ENCODE measurements at regions not wholly inside any gene's neighbourhood (a gene's known extent, or its start where the extent isn't known, plus 50 kb on each side); places are given as distances from the start of the nearest gene placed in this dataset.
"Not testable (repeated sequence)": the region's sequence is repeated elsewhere in the genome, so short reads cannot be mapped to it uniquely, and the experiment has no call there.

DNA sequence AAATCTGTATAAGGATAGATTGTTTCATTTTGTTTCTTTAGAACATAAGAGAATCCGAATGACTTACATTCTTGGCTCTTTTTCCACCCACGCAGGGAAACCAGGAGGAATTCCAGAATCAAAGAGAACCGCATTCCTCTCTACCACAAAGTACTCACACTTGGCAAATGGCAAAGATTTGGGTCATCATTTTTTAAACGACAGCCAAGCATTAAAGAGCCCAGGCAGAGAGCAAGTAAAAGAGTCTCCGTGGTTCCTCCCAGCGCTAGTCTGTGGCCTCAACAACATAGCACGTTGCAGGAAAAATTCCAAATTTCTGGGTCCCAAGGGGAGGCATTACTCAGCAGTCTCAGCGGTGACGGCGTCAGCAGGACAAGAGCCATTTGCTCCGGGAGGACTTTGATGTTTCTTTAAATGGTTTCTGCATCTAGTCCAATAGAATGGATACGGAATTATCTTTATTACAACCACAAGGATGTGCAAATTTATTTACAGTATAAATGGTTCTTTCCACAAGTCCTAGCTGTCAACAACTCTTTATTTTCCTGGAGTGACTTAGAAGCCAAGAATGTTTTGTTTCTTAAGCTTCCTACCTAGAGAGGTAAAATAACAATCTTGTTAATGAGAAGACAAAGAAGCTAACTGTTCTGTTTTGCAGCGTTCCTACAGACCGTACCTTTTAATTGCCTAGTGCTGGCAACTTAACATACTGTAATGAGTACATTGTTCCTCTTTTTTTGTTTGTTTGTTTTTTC, 232.5 kb downstream of the SKIDA1 start:
- DNase-seq (ENCODE audit: low read depth): peak; percentile 93

DNA sequence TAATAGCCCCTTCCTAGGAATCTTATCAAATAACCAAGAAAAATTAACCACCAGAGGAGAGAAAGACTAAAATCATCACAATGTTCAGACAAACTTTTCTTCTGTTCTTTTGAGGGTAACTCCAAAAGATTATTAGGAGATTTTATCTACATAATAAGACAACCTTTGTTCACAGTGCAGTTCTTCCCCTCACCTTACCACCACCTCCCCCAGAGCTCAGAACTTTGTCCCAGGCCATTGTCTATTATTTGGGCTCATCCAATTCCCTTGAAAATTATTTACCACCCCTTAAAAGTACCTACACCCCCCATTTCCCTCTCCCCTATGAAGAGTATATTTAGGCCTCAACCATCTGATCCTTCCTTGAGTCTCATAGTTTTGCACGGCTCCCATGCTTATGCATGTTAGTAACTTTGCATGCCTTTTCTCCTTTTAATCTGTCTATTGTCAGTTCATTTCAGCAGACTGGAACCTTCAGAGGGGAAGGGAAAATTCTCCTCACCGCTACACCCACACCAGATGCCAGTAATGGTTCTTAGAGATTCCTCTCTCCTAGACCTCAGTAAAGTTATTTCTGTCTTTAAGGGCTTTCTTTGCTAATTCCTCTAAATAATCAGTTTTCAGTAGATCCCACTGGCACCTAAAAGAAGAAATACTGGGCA, 234.9 kb downstream of the SKIDA1 start:
- no peak for DNase-seq (ENCODE audit: low read depth)

DNA sequence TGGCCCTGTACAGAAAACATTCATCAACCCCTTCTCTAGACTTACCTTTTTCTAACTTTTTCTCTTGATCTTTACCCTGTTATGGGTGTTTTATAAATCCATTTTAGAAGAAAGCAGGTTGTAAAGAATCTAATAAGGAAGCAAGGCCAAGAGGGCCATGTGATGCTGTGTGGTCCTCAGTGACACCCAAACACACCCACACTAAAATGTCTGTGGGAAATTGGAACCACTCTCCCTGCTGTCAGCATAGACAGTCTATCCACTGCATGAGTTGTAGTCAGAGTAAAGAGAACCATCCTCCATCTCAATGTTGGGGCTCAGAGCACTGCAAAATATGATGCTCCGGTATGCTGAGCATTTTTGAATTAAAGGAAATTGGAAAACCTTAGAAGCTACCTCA, 235.5 kb downstream of the SKIDA1 start:
- no peak for DNase-seq (ENCODE audit: low read depth)

DNA sequence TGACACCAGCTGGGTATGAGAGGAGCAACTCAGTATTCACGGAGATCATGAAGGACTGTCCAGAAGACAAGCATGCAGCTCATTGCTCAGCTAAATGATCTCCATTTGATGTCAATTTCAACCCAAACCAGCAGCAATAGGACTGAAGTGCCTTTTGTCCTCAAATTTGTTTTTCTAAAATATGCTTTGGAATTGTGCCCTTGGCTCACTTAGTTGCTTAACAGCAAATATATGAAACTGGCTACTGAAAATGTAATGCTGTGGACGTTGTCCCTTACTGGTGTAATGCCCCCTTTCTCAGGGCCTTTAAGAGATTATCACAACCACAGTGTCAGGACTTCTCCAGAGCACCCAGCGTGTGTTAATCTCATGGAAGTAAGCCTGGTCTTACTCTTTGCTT, 236.2 kb downstream of the SKIDA1 start:
- no peak for DNase-seq (ENCODE audit: low read depth)

- DNase-seq (ENCODE audit: low read depth): no peak
Observed at GRCh38 chr10:21285742-21286331, 239.6 kb downstream of the SKIDA1 start.

DNA sequence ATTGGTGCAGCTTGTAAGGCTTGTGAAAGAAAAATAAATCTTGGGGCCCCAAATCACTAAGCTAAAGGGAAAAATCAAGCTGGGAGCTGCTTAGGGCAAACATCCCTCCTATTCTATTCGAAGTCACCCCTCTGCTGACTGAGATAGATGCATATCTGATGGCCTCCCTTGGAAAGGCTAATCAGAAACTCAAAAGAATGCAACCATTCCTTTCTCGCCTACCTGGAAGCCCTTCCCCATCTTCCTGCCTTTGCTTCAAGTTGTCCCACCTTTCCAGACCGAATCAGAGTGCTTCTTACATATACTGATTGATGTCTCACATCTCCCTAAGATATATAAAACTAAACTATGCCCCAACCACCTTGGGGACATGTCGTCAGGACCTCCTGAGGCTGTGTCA, 240.3 kb downstream of the SKIDA1 start:
- no peak for DNase-seq (ENCODE audit: low read depth)

DNA sequence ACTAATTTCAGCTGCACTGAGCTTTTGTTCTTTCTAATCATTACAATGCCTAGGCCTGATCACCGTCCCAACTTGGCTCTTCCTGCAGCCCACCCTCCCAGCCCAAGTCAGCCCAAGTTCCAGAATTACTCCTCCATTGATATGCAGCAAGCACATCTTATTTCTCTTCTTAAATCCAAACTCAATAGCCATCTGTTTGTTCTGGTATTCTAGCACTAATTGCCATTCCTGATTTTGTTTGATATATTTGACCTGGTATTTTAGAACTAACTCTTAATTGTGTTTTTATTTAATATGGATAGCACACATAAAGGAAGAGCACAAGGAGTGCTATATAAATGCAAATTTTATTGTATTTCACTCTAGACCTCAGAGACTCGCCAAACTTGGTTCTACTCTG, 241.2 kb downstream of the SKIDA1 start:
- DNase-seq (ENCODE audit: low read depth): no peak

DNA sequence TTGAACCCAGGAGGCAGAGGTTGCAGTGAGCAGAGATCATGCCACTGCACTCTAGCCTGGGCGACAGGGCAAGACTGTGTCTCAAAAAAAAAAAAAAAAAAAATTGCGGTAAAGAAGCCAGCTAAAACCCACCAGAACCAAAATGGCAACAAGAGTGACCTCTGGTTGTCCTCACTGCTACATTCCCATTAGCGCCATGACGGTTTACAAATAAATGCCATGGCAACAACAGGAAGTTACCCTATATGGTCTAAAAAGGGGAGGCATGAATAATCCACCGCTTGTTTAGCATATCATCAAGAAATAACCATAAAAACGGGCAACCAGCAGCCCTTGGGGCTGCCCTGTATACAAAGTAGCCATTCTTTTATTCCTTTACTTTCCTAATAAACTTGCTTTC, 242.4 kb downstream of the SKIDA1 start:
- not testable (repeated sequence) for DNase-seq (ENCODE audit: low read depth)

DNA sequence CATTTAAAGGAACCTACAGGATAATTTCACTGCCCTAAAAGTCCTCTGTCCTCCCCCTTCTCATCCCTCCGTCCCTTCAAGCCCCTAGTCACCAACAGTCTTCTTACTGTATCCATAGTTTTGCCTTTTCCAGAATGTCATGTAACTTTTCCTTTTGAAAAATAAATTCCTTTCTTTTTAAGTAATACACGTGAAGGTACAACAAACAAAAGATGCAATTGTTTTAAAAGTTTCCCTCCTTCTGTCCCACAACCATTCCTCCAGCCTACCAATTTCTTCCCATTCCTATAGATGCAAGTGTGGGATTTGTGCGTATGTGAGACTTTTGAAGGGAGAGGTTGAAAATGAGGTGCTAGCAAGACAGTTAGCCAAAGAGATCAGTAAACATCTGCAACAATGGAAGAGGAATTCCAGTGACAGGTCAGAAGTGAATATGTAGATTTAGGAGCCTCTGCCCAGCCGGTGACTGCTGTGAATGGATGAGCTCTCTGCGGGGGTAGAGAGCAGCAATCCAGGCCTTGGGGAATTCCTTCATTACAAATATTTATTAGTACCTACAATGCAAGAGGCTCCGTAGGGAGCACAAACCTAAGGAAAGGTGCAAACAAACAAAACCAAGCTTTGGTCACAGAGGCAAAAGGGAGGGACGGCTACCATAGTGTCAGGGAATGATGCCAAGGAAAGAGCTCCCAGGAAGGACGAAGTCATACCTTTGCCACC, 243.6 kb downstream of the SKIDA1 start:
- no peak for DNase-seq (ENCODE audit: low read depth)

DNA sequence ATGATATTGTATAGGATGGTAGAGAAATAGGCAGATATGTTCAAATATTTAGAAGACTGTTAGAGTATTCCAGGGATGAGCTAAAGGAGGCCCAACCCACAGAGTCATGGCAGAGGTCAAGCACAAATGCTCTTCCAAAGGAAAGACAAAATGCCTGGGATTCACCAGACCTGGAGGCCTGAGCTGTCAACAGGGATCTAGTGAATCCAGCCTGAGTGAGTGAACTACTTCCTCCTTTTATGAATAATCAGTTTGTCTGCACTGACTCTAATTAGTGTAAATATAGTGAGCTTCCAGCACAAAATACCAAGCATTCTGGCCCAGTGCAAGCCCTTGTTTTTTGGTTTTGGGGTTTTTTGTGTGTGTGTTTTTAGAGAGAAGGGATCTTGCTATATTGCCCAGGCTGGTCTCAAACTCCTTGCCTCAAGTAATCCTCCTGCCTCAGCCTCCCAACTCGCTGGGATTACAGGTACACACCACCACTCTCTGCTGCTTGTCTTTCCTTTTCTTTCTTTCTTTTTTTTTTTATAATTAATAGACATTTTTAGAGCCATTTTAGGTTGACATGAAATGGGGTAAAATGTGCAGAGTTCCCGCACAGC, 244.4 kb downstream of the SKIDA1 start:
- no peak for DNase-seq (ENCODE audit: low read depth)

- DNase-seq (ENCODE audit: low read depth): no peak
Observed at GRCh38 chr10:21280037-21280436, 245.4 kb downstream of the SKIDA1 start.

GRCh38 chr10:21279217-21279575, 246.3 kb downstream of the SKIDA1 start:
- no peak for DNase-seq (ENCODE audit: low read depth)

DNA sequence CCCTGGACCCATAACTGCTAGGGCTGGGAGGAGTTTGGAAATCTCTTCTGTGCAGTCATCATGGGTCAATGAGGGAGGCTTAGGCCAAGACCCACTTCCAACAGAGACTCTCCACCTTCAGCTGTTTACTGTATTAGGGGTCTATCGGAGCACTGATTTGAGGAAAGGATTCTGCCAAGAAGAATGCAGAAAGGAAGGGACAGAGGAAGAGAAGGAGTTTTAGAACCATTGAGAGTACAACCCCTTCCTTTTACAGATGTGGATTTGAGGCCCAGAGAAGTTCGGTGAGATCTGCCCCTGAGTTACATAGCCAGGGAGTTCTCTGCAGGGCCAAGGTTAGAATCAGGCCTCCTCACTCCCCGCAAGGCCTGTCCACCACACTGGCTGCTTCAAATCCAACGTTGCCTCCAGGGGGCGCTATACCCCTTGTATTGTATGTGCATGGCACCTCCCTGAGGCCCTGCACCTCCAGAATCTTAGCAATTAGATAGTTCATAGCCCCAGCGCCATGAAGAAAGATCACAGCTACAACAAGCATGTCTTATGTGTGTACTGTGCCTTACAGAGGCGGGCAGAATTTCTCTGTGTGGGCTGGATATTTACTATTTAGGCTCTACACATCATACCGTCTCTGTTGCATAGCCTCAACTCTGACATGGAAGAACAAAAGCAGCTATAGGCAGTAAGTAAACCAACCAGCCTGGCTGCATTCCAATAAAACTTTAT, 246.8 kb downstream of the SKIDA1 start:
- peak; percentile 83 for DNase-seq (ENCODE audit: low read depth)

- DNase-seq (ENCODE audit: low read depth): no peak
Observed at GRCh38 chr10:21273400-21273968, 252.0 kb downstream of the SKIDA1 start.

- DNase-seq (ENCODE audit: low read depth): no peak
Observed at GRCh38 chr10:21272643-21273399, 252.7 kb downstream of the SKIDA1 start.

DNA sequence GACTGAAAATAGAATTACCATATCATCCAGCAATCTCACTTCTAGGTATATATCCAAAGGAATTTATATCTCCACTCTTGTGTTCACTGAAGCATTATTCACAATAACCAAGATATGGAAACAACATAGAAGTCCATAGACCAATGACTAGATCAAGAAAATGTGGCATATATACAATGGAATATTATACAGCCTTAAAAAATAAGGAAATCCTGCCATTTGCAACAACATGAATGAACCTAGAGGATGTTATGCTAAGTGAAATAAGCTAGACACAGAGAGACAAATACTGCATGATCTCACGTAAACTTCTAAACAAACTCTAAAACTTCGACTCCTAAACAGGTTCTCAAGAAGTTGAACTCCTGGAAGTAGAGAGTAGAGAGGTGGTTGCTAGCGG, 254.5 kb downstream of the SKIDA1 start:
- no peak for DNase-seq (ENCODE audit: low read depth)

GRCh38 chr10:21269289-21269688, 256.2 kb downstream of the SKIDA1 start:
- no peak for DNase-seq (ENCODE audit: low read depth)

DNA sequence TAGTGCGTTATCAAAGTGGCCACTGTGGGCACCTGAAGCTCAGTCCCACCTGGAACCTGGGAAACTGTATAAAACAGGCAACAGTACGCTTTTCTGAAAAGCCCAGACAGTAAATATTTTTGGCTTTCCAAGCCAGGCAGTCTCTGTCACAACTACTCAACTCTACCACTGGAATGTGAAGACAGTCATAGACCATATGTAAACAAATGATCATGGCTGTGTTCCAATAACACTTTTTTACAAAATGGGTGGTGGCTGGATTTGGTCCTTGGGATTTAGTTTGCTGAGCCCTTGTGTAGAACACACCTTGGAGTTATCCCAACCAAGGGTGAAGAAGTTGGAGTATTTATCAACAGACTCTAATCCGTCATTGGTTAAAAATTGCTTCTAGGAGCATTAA, 259.9 kb downstream of the SKIDA1 start:
- DNase-seq (ENCODE audit: low read depth): no peak

GRCh38 chr10:21264271-21264670, 261.2 kb downstream of the SKIDA1 start:
- no peak for DNase-seq (ENCODE audit: low read depth)

- DNase-seq (ENCODE audit: low read depth): no peak
Observed at GRCh38 chr10:21263839-21264238, 261.6 kb downstream of the SKIDA1 start.

Data from stromal cell of bone marrow (primary cell).